ENCODE measurements at regions not wholly inside any gene's neighbourhood (a gene's known extent, or its start where the extent isn't known, plus 50 kb on each side); places are given as distances from the start of the nearest gene placed in this dataset.

DNA sequence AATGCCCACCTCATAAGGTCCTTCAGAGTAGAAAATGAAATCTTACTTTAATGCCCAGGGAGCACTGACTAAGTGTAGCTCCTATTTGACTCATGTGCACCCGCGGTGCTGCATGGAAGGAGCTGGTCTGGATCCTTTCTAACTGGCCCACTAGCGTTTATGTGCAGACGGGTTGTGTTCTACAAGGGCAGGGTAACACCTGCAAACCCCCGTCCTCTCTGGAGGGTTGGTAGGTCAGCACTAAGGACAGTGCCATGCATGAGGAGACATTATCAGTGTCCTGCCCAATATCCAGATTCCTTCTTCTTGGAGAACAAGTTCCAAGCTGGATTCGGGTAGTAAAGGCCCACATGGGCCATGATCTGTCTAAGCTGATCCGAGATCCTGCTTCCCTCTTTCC is 140.3 kb downstream of the ANKRD60 start:
- Histone ChIP-seq H3K27me3 (ENCODE audit: insufficient read depth, low read length) (peaks cover 6% of the 10 kb centered on the region; the same call in 1 of the 2 replicates), H3K27ac (ENCODE audit: low read depth, low read length, poor library complexity, severe bottlenecking) (no peak overlapping the region), H3K9me3 (ENCODE audit: low read length) (no peaks in the 10 kb centered on the region), H3K9me2 (ENCODE audit: low read depth, low read length) (no peaks in the 10 kb centered on the region), H3K79me2 (ENCODE audit: insufficient read depth, low read length) (no peaks in the 10 kb centered on the region), H3F3A (ENCODE audit: insufficient read depth, low read length) (no peaks in the 10 kb centered on the region), H3K9ac (ENCODE audit: low read length) (no peak overlapping the region), H3K36me3 (ENCODE audit: insufficient read depth, low read length) (no peaks in the 10 kb centered on the region), H2AFZ (ENCODE audit: low read length) (no peak overlapping the region), H3K4me3 (ENCODE audit: low read depth, low read length, poor library complexity, severe bottlenecking) (no peak overlapping the region), H3K4me1 (ENCODE audit: insufficient read depth, low read length, severe bottlenecking) (no peaks in the 10 kb centered on the region), H3K4me2 (ENCODE audit: low read length) (no peak overlapping the region), H4K20me1 (ENCODE audit: insufficient read depth, low read length) (no peaks in the 10 kb centered on the region)
- TF ChIP-seq CTCF (IDR thresholded peaks at IDR 0.05; ENCODE audit: low read length) = no peak
- no peak for TF ChIP-seq EZH2 (IDR thresholded peaks at IDR 0.05; ENCODE audit: borderline replicate concordance, low read length)

DNA sequence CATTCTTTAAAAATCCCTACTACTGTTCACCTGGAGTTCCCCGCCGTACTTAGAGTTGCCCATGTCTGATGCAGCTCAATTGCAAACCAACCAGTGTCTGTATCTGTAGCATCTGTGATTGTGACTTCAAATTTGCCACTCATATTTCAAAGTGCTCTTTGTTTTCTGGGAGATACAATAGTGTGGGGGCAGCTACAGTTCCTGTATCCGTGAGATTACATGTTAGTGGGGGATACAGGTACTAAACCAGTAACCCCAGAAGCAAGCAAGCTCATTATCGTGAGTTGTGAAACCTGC is 140.9 kb downstream of the ANKRD60 start:
- H3K4me3 ChIP-seq (ENCODE audit: low read depth, low read length, poor library complexity, severe bottlenecking) = no peak overlapping the region
- H3K9me2 ChIP-seq (ENCODE audit: low read depth, low read length) = no peaks in the 10 kb centered on the region
- H3K9ac ChIP-seq (ENCODE audit: low read length) = no peak overlapping the region
- no peak overlapping the region for H3K4me2 ChIP-seq (ENCODE audit: low read length)
- no peaks in the 10 kb centered on the region for H3F3A ChIP-seq (ENCODE audit: insufficient read depth, low read length)
- H3K36me3 ChIP-seq (ENCODE audit: insufficient read depth, low read length) = no peaks in the 10 kb centered on the region
- no peaks in the 10 kb centered on the region for H4K20me1 ChIP-seq (ENCODE audit: insufficient read depth, low read length)
- no peak overlapping the region for H2AFZ ChIP-seq (ENCODE audit: low read length)
- H3K27me3 ChIP-seq (ENCODE audit: insufficient read depth, low read length) = peaks cover 6% of the 10 kb centered on the region; the same call in 1 of the 2 replicates
- TF ChIP-seq EZH2 (IDR thresholded peaks at IDR 0.05; ENCODE audit: borderline replicate concordance, low read length) (no peak), CTCF (IDR thresholded peaks at IDR 0.05; ENCODE audit: low read length) (no peak)
- no peaks in the 10 kb centered on the region for H3K9me3 ChIP-seq (ENCODE audit: low read length)
- H3K79me2 ChIP-seq (ENCODE audit: insufficient read depth, low read length) = no peaks in the 10 kb centered on the region
- H3K4me1 ChIP-seq (ENCODE audit: insufficient read depth, low read length, severe bottlenecking) = no peaks in the 10 kb centered on the region
- no peak overlapping the region for H3K27ac ChIP-seq (ENCODE audit: low read depth, low read length, poor library complexity, severe bottlenecking)

DNA sequence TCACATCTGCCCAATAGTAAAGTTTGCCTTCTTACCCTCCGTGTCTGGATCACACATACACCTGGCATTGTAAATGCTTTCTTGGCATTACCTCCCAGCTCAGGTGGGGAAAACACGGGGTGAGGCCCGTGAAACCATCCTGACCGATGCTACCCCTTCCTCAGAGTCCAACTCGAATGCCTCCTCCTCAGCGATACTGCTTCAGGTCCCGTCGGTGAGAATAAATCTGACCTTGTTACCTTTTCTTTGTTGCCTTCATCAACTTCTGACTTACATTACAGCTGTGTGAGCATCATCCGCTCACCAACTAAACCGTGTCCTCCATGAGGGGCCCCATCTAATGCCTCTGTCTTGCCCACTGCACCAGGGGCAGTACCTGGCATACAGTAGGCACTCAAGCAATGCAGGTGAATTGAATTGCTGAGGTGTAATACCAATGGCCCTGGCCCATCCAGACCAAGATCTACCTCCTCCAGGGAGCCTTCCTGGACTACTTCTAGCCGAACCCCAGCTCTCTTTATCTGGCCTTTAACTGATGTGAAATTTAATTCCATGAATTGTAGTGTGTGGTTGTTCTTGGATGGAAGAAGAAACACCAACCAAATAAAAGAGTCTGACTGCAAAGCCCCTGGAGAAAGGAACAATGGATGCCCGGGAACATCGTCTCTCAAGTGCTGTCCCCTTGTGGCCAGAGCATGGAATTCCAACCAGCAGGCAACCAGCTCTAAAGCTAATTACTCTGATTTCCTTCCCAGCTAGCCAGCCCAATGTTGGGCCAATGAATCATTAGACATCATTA is 141.5 kb downstream of the ANKRD60 start:
- Histone ChIP-seq H3K9ac (ENCODE audit: low read length) (no peak overlapping the region), H3K4me2 (ENCODE audit: low read length) (no peak overlapping the region), H3K4me1 (ENCODE audit: insufficient read depth, low read length, severe bottlenecking) (no peaks in the 10 kb centered on the region), H3K79me2 (ENCODE audit: insufficient read depth, low read length) (no peaks in the 10 kb centered on the region), H3K36me3 (ENCODE audit: insufficient read depth, low read length) (no peaks in the 10 kb centered on the region), H3F3A (ENCODE audit: insufficient read depth, low read length) (no peaks in the 10 kb centered on the region), H3K9me2 (ENCODE audit: low read depth, low read length) (no peaks in the 10 kb centered on the region), H4K20me1 (ENCODE audit: insufficient read depth, low read length) (no peaks in the 10 kb centered on the region), H3K4me3 (ENCODE audit: low read depth, low read length, poor library complexity, severe bottlenecking) (no peak overlapping the region), H3K9me3 (ENCODE audit: low read length) (no peaks in the 10 kb centered on the region), H3K27me3 (ENCODE audit: insufficient read depth, low read length) (peaks cover 6% of the 10 kb centered on the region; the same call in 1 of the 2 replicates), H2AFZ (ENCODE audit: low read length) (no peak overlapping the region), H3K27ac (ENCODE audit: low read depth, low read length, poor library complexity, severe bottlenecking) (no peak overlapping the region)
- TF ChIP-seq CTCF (IDR thresholded peaks at IDR 0.05; ENCODE audit: low read length) = peak; percentile 65
- no peak for TF ChIP-seq EZH2 (IDR thresholded peaks at IDR 0.05; ENCODE audit: borderline replicate concordance, low read length)

All from OCI-LY1 (cell line).